ENCODE measurements at regions not wholly inside any gene's neighbourhood (a gene's known extent, or its start where the extent isn't known, plus 50 kb on each side); places are given as distances from the start of the nearest gene placed in this dataset.

- no peak for DNase-seq (ENCODE audit: low spot score)
Observed at GRCh38 chr3:27865731-27866130, 143.6 kb upstream of the EOMES start.

- DNase-seq (ENCODE audit: low spot score), result no peak
Observed at GRCh38 chr3:27869152-27869551, 147.0 kb upstream of the EOMES start.

GRCh38 chr3:27877061-27878013, 155.2 kb upstream of the EOMES start:
- no peak for DNase-seq (ENCODE audit: low spot score)

- no peak for DNase-seq (ENCODE audit: low spot score)
Observed at GRCh38 chr3:27878014-27878383, 155.9 kb upstream of the EOMES start.

GRCh38 chr3:27880969-27881892, 159.1 kb upstream of the EOMES start:
- DNase-seq (ENCODE audit: low spot score), result no peak

GRCh38 chr3:27883266-27883665, 161.1 kb upstream of the EOMES start:
- DNase-seq (ENCODE audit: low spot score), result no peak

- no peak for DNase-seq (ENCODE audit: low spot score)
Observed at GRCh38 chr3:27885641-27886040, 163.5 kb upstream of the EOMES start.

- no peak for DNase-seq (ENCODE audit: low spot score)
Observed at GRCh38 chr3:27888562-27888961, 166.4 kb upstream of the EOMES start.

GRCh38 chr3:27889745-27890144, 167.6 kb upstream of the EOMES start:
- no peak for DNase-seq (ENCODE audit: low spot score)

- no peak for DNase-seq (ENCODE audit: low spot score)
Observed at GRCh38 chr3:27900316-27900715, 178.2 kb upstream of the EOMES start.

GRCh38 chr3:27903446-27903845, 181.3 kb upstream of the EOMES start:
- no peak for DNase-seq (ENCODE audit: low spot score)

GRCh38 chr3:27905625-27906024, 183.5 kb upstream of the EOMES start:
- DNase-seq (ENCODE audit: low spot score), result no peak

- no peak for DNase-seq (ENCODE audit: low spot score)
Observed at GRCh38 chr3:27907148-27907547, 185.0 kb upstream of the EOMES start.

- DNase-seq (ENCODE audit: low spot score), result no peak
Observed at GRCh38 chr3:27907929-27908328, 185.8 kb upstream of the EOMES start.

- DNase-seq (ENCODE audit: low spot score), result peak; percentile 9
Observed at GRCh38 chr3:27910456-27910855, 188.3 kb upstream of the EOMES start.

- DNase-seq (ENCODE audit: low spot score), result peak; percentile 11
Observed at GRCh38 chr3:27914199-27914598, 192.1 kb upstream of the EOMES start.

GRCh38 chr3:27923349-27924068, 201.4 kb upstream of the EOMES start:
- DNase-seq (ENCODE audit: low spot score), result no peak

GRCh38 chr3:27927882-27928281, 205.8 kb upstream of the EOMES start:
- DNase-seq (ENCODE audit: low spot score), result no peak

GRCh38 chr3:27930052-27930602, 208.0 kb upstream of the EOMES start:
- no peak for DNase-seq (ENCODE audit: low spot score)

- DNase-seq (ENCODE audit: low spot score), result no peak
Observed at GRCh38 chr3:27935492-27935891, 213.4 kb upstream of the EOMES start.

- DNase-seq (ENCODE audit: low spot score), result no peak
Observed at GRCh38 chr3:27939521-27939920, 217.4 kb upstream of the EOMES start.

GRCh38 chr3:27939940-27940339, 217.8 kb upstream of the EOMES start:
- no peak for DNase-seq (ENCODE audit: low spot score)

Data from GM03348 (cell line).